Ishikawa (cell line): ENCODE measurements at regions not wholly inside any gene's neighbourhood (a gene's known extent, or its start where the extent isn't known, plus 50 kb on each side); places are given as distances from the start of the nearest gene placed in this dataset.

ENCODE experiments used
- CEBPB ChIP-seq: IDR thresholded peaks from 2 replicates; pipeline ENCODE4 v1.6.1; 2012
- CREB1 ChIP-seq: IDR thresholded peaks from 2 replicates; pipeline ENCODE4 v1.6.1; 2012; ENCODE audit warnings: low read depth
- EP300 ChIP-seq: IDR thresholded peaks from 2 replicates; pipeline ENCODE4 v1.6.1; 2012; ENCODE audit warnings: borderline replicate concordance
- FOXM1 ChIP-seq: IDR thresholded peaks from 2 replicates; pipeline ENCODE4 v1.6.1; 2012; ENCODE audit warnings: low read depth, borderline replicate concordance
- MAX ChIP-seq: IDR thresholded peaks from 2 replicates; pipeline ENCODE4 v1.6.1; 2012
- NFIC ChIP-seq: IDR thresholded peaks from 2 replicates; pipeline ENCODE4 v1.6.1; 2012
- RAD21 ChIP-seq: IDR thresholded peaks from 2 replicates; pipeline ENCODE4 v1.6.1; 2012; ENCODE audit warnings: low read depth
- REST ChIP-seq: IDR thresholded peaks from 2 replicates; pipeline ENCODE4 v1.6.1; 2012; ENCODE audit warnings: low read depth, mild to moderate bottlenecking
- TCF12 ChIP-seq: IDR thresholded peaks from 2 replicates; pipeline ENCODE4 v1.6.1; 2012; ENCODE audit warnings: low read depth
- TEAD4 ChIP-seq: IDR thresholded peaks from 2 replicates; pipeline ENCODE4 v1.6.1; 2012
- ZBTB7A ChIP-seq: IDR thresholded peaks from 2 replicates; pipeline ENCODE4 v1.6.1; 2012; ENCODE audit warnings: low read depth

- TF ChIP-seq REST = no peak
- TF ChIP-seq TCF12 = no peak
- TF ChIP-seq RAD21 = no peak
- TF ChIP-seq TEAD4 = no peak
- TF ChIP-seq EP300 = no peak
- no peak for TF ChIP-seq MAX
- TF ChIP-seq NFIC = no peak
- no peak for TF ChIP-seq FOXM1
- TF ChIP-seq CREB1 = no peak
- no peak for TF ChIP-seq CEBPB
- no peak for TF ChIP-seq ZBTB7A
Observed at GRCh38 chr2:239640676-239641578, 240.1 kb upstream of the HDAC4 start.
